GM06990 (cell line): ENCODE measurements at regions not wholly inside any gene's neighbourhood (a gene's known extent, or its start where the extent isn't known, plus 50 kb on each side); places are given as distances from the start of the nearest gene placed in this dataset.
A peak's percentile ranks its signal among the peaks of the same experiment; 100 is the strongest.

Experiments
- DNase-seq: peaks from one replicate; pipeline ENCODE4 v3.0.0-alpha.2; 2011; ENCODE audit not compliant: insufficient read length; ENCODE audit errors: extremely low read depth
- H3K27me3 ChIP-seq: replicated peaks from 2 replicates; pipeline ENCODE4 v1.6.0; 2011; ENCODE audit warnings: low read length; ENCODE audit not compliant: control insufficient read depth, insufficient read depth
- H3K36me3 ChIP-seq: 2 replicates; pipeline ENCODE4 v1.5.1; 2011; ENCODE audit warnings: low read length; ENCODE audit not compliant: control insufficient read depth, insufficient read depth
- H3K4me3 ChIP-seq: replicated peaks from 2 replicates; pipeline ENCODE4 v1.5.1; 2011; ENCODE audit warnings: low read depth, mild to moderate bottlenecking, control low read depth, low read length
- CTCF ChIP-seq: IDR thresholded peaks from 2 replicates; pipeline ENCODE4 v1.5.1; 2011; ENCODE audit warnings: low read length, control low read depth, mild to moderate bottlenecking, inconsistent platforms; ENCODE audit not compliant: insufficient read depth, poor library complexity, severe bottlenecking

- DNase-seq: no peak
- TF ChIP-seq CTCF: no peak
- no peak overlapping the region for H3K4me3 ChIP-seq
- no peaks in the 10 kb centered on the region for H3K36me3 ChIP-seq
- no peaks in the 10 kb centered on the region for H3K27me3 ChIP-seq
Measured at GRCh38 chr13:93151277-93151676, 75.3 kb upstream of the GPC6 start.

- H3K36me3 ChIP-seq: no peaks in the 10 kb centered on the region
Measured at GRCh38 chr13:93158565-93158964, 68.0 kb upstream of the GPC6 start.

GRCh38 chr13:93169980-93170379 lies 56.6 kb upstream of the GPC6 start:
- no peaks in the 10 kb centered on the region for H3K36me3 ChIP-seq
- no peak for DNase-seq
- TF ChIP-seq CTCF: no peak
- no peak overlapping the region for H3K4me3 ChIP-seq
- no peaks in the 10 kb centered on the region for H3K27me3 ChIP-seq

More at GRCh38 chr13:93158565-93158964, 68.0 kb upstream of the GPC6 start:
- H3K4me3 ChIP-seq: no peak overlapping the region
- no peak for TF ChIP-seq CTCF
- H3K27me3 ChIP-seq: no peaks in the 10 kb centered on the region
- no peak for DNase-seq

DNA sequence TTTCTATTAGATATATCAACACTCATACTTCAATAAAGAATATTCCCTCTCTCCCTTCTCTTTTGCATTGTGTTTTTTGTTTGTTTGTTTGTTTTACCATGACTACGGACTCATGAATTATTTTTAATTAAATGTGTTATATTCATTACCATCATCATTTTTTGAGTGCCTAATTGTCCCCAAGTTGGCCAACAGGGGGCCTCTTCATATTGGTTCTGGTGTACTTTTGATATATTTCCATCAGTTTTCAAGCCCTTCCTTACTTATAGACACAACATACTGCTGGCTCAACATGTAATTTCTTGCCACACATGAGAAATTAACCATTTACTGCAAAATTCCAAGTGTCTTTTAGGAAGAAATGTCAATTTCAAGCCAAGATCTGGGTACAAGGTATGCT lies 54.5 kb upstream of the GPC6 start:
- no peak for DNase-seq
- Histone ChIP-seq H3K36me3 (no peaks in the 10 kb centered on the region), H3K4me3 (no peak overlapping the region), H3K27me3 (no peaks in the 10 kb centered on the region)
- TF ChIP-seq CTCF: peak; percentile 13

- no peak for TF ChIP-seq CTCF
- Histone ChIP-seq H3K27me3 (no peaks in the 10 kb centered on the region), H3K4me3 (no peak overlapping the region), H3K36me3 (no peaks in the 10 kb centered on the region)
- DNase-seq: no peak
Measured at GRCh38 chr13:93173654-93174053, 53.0 kb upstream of the GPC6 start.

DNA sequence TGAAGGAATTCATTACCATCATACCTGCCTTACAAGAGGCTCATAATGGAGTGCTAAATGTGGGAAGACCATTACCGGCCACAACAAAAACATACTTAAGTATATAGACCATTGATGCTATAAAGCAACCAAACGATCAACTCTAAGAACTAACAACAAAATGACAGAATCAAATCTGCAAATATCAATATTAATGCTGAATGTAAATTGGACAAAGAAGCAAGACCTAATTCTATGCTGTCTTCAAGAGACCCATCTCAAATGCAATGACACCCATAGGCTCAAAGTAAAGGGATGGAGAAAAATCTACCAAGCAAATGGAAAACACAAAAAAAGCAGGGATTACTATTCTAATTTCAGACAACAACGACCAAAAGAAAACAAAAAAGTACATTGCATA lies 52.3 kb upstream of the GPC6 start:
- no peak overlapping the region for H3K4me3 ChIP-seq
- no peaks in the 10 kb centered on the region for H3K27me3 ChIP-seq
- DNase-seq: no peak
- H3K36me3 ChIP-seq: no peaks in the 10 kb centered on the region
- no peak for TF ChIP-seq CTCF
